NCI-H2029 treated with DMSO at 0.1 percent for 48 hours (cell line): ENCODE measurements at regions not wholly inside any gene's neighbourhood (a gene's known extent, or its start where the extent isn't known, plus 50 kb on each side); places are given as distances from the start of the nearest gene placed in this dataset.

Source experiments
- DNase-seq: peaks from one replicate; lab custom pipeline; 2025; lab: John Stamatoyannopoulos, UW

DNA sequence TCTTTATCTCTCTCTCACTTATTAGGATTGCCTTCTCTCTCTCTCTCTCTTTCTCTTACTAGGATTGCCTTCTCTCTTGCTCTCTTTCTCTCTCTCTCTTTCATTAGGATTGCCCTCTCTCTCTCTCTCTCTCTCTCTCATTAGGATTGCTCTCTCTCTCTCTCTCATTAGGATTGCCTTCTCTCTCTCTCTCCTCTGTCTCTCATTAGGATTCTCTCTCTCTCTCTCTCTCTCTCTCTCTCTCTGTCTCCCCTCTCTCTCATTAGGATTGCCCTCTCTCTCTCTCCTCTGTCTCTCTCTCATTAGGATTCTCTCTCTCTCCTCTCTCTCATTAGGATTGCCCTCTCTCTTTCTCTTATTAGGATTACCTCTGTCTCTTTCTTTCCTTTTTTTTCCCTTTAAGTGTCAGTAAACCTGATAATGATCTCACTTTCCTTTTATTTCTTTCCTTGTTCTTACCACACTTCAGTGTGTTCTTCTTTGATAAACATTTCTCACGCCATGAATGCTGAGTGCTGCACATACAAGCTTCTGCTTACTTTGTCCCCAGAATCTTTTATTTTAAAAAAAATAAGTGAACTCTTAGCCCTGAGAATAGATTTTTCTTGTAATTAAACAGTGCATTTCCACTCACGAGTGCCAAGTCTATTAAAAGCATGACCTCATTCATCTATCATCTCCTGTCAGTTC, 243.4 kb upstream of the TBC1D5 start:
- no peak for DNase-seq

DNA sequence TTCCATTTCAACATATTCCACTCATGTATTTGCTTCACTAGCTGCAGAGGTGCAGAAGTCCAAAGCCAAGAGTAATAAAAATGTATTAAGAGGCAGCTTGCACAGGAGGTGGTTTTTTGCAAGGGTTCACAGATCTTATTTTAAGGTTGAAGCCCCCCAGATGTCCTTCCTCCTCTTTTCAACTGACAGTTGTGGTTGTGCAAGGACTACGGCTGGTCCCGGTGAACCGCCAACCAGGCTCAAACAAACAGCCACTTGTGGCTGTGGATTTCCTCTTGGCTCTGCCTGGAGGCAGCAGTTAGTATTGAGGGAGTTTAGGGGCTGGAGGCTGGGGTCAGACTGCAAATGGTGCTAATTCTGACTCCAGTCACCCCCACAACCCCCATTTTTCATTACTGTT, 240.7 kb upstream of the TBC1D5 start:
- no peak for DNase-seq

DNA sequence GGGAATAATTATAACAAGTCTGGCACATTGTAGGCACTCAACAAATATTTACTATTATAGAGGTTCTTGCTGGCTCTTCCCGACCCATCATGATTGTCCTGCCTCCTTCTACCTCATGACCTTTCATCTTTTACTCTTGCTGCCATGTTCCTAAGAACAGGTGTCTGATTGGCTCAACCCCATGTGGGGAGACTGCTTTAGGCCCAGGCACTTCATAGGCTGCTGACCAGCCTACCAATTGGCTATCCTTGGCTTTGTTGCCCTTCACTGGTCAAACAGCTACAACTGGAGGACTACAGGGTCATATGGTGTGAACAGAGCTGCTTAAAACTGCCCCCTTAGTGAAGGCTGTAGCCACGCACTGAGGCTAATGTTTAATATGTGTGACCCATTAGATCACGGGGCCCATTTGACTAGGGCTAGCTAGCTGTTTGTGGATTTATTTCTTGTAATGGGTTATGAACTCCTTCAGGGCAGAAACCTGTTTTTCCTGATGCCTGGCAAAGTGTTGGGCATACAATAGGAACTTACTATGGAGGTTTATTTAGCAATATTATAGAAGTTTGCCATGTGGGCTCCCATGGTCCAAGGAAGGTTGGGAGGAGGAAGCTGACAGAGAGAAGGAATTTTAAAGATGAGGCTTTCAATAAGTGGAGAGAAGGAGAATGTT, 239.9 kb upstream of the TBC1D5 start:
- no peak for DNase-seq

DNA sequence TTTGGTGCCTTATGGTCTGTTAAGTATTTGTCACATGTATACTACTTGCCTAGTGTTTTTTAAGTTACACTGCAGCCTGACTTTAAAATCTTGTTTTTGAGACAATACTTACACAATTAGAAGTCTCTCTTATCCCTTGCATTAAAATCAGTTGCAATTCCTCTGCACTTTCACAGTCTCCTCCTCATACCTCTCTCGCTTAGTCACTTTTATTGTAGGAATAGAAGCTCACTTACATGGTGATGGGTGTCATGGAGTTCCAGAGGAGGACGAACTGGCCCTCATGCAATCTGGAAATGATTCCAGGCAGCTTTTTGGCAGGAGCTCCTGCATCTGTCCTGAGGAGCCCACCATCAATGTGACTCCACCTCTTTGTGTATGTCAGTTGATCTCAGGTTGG, 238.4 kb upstream of the TBC1D5 start:
- no peak for DNase-seq

DNA sequence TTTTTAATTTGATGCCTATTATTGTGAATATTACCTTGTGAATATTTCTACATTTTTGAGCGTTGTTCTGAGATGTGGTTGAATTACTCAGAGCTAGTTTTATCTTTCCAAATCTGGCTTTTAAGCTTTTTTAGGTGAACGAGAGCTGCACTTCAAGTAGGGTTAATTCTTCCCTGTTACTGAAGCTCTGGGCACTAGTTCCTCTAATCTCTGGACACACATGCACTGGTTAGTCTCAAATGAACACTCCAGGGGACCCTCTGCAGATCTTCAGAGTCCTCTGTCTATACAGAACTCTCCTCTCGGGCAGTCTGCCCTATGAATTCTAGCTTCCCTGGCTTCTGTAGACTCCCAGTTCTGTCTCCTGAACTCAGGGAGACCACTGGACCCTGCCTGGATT, 237.5 kb upstream of the TBC1D5 start:
- DNase-seq, result no peak

DNA sequence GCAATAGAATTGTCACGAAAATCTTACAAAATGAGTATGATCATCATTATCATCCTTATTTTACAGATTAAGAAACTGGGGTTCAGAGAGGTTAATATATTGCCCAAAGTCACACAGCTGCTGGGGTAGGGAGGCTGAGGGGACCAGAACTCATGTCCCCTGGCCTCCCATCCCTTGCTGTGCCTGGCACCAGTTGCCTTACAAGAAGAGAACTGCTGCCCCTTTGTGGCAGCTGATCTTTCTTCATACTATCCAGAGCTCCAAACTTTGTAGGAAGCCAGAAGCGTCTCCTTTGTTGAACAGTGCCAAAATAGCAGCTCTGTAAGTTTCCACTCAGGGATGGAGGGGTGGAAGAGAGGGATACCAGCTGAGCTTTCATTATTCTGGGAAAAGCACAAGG, 236.8 kb upstream of the TBC1D5 start:
- DNase-seq, result no peak

DNA sequence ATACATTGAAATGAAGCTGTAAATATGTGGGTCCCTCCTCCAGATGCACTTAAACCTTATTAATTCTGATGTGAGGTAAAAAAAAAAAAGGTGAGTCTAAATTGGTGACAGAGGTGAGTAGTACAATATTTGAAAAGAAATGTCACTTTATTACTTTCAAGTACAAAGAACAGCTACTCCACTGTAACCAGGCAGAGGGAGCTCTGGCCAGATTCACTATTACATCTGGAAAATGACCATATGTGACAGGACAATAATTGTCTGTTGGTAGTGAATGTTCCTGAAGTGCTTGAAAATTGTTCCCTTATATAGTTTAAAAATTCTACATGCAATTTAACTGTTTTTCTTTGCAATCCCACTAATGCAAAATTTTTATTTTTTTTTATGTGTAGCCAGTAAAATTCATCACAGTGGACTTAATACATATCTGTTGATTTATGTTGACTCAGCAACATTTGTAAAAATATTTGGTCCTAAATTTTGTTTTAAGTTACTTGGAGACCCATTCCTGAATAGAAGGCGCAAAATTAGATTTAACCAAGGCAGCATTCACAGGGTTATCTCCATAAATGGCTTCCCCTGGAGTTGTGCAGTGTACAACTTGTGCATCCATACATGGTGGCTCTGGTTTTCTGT, 231.9 kb upstream of the TBC1D5 start:
- DNase-seq, result no peak

DNA sequence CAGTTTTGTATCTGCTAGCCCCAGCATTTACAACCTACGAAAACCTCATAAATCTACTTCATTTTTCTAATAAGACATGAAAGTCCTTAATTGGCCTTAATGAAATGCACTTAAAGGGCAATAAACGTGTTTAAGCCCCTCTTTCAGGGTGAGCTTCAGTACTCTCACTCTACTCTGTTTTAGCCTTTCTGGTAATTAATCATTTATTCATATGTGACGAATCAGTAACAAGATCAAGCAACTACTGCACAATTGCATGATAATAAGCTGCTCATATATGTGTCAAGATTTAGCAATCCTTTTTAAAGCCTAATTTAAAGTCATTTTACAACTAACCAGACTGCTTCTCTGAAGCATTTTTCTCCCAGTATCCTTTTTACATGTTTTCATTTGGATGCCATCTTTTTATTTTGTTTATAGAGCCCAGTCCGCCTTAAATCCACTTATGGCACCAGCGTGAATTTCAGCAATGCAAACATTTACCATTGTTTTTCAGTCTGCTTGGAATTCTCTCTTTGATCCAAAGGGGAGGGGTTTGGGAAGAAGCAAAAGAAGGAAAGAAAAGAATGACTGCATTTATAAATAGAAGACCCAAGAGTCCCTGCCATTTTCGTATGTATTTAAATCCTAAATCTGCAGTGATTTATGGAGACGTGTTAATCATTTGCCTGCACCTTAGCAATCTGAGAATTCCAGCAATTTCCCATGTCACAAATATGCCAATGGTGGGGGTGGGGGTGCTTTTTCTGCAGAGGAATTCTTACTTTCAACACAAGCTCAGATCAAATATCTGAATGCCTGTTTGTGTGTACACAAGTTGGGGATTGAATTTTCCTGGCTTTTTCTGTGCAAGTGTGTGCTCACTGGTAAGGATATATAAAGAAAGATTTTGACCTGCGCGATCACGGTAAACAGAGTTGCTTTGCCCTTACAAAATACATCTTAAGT, 230.8 kb upstream of the TBC1D5 start:
- no peak for DNase-seq

DNA sequence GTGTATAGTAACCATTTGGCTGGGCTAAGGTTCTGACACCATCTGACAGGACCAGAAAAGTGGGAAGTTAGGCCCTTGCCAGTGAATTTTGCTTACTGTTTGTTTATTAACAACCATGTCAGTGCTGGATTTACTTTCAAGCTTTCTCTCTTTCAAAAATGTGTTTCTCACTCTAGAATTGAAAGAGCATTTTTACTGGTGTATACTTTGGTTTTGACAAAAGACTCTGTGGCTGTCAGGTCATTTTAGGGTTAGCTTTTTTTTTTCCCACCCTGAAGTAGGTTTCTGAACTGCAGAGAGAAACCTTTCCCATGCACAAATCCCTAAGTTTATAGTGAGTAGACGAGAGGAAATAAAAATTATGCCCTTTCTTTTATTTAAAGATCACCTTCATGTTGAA, 230.0 kb upstream of the TBC1D5 start:
- DNase-seq, result no peak

DNA sequence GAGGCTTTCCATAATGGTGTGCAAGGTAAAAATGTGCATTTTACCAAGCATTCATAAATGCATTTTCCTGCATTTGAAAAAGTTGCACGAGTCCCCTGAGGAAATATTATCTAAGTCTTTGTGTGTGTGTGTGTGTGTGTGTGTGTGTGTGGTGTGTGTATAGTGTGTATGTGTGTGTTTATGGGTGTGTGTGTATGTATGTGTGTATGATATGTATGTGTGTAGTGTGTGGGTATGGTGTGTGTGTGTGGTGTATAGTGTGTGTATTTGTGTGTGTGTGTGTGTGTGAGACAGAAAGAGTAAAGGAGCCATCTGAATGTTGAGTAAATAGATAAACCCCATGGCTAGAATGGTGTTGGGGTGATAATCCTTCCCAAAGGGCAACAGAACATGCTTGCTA, 229.6 kb upstream of the TBC1D5 start:
- DNase-seq, result no peak

DNA sequence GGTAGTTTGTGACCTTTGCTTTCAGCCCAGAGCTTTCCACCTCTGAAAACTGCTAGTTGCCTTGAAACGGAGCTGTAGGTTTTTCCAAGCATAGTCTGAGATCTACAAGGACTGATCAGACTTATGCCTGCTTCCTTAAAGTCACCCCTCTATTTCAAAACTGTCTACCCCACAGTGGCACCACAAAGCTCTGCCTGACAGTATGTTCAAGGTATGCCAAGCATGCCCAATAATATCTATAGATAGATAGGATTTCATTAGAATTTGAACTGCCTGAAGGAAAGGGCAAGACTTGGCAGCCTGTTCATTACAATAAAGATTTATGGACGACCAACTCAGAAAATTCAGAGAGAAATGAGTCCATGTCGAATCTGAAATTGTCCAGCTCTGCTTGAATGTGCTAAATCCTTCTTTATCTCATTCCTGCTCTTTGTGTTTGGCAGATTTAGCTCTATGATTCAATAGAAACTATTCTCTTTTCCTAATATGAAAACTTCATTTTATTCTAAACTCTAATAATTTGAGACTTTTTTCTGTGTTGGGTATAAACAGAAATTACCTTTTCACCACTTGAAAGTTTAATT, 227.6 kb upstream of the TBC1D5 start:
- no peak for DNase-seq

DNA sequence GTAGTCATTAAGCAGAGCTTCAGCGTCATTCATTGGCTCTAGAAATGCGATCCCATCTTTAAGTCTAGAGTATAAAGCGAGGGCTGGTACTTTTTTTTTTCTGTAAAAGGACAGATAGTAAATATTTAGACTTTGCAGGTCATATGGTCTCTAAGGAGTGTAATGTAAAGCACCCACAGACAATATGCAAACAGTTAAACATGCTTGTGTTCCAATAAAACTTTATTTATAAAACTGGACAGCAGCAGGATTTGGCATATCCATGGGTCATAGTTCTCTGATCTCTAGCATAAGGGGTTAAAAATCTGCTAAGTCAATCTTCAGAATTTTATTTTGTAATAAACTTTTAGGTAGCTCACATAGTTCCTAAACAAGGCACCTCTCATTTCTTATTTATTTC, 226.8 kb upstream of the TBC1D5 start:
- DNase-seq, result no peak

DNA sequence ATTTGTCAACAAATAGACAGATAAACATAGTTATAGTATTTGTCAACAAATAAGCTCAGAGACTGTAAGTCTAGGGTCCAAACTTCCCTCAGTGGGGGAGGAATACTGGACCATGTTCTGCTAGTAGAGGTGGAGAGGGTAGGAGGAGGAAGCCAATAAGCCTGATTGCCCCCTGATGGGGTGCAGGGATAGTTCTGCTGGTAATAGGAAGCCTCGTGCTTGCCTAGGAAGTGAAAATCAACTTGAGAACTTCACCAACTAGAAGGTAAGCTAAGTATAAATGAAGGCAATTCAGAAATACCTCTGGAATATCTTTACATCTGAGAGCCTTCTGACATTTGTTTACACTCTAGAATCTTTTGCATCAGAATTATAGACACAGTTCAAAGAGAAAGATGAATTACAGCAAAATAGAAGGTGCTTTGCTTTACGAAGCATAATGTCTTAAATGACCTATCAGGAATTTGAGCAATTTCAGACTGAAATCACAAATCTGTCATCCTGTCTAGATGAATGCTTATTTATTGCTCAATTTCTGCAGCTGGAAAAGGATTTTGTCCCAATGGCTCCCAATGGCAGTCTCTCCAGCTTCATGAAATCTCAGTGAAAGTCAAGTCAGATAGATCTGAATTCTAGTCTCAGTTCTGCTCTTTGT, 225.6 kb upstream of the TBC1D5 start:
- DNase-seq, result no peak

DNA sequence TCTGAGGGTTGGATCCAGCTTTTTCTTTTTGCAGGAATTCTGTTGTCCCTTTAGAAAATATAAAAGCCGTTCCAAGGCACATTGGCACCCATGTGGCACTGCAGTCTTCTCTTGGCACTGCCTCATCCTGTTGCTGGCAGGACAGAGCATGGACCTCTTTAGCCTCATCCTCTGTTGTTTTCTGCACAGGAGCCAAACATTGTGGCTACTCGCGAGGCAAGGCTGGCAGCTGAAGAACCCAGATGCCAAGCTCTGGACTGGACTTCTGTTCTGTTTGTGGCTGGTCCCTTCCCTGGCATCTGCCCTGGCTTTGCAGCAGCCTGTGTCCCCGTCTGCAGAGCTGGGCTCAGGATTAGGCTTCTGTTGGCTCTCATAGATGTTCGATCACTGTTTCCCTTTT, 224.7 kb upstream of the TBC1D5 start:
- no peak for DNase-seq

DNA sequence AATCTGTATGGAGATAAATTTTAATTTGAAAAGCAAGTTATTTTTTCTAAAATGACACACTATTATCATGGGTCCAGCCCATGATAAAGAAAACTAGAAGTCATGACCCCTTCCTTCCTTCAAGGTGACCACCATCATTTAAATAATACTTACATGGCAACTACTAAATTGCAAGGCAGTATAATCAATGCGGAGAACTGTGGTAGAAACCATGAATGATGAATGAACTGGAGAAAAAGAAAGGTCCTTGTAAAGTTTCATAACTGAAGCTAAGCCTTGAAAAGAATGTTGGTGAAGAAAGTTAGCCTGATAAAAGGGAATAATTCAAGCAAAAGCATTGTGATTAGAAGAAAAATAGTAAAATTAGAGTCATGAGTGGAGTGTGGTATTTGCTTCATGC, 222.9 kb upstream of the TBC1D5 start:
- DNase-seq, result no peak

DNA sequence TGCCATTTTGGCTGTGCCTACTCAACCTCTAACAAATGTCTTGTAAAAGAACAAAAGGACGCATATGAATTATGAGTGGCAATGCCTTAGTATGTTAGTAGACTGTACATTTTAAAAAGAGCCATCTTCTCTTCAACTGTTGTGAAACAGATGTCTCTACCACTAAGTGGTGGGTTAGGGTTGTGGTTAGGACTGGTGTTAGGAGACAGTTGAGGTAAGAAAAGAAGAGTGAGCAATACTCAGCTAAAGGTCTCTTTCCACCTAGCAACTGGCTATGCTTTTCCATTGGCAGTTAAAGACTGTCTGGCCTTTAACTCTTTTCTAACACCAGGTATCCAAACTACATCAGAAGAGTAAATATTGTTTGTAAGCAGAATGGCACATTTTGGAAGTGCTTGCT, 221.7 kb upstream of the TBC1D5 start:
- DNase-seq, result no peak

DNA sequence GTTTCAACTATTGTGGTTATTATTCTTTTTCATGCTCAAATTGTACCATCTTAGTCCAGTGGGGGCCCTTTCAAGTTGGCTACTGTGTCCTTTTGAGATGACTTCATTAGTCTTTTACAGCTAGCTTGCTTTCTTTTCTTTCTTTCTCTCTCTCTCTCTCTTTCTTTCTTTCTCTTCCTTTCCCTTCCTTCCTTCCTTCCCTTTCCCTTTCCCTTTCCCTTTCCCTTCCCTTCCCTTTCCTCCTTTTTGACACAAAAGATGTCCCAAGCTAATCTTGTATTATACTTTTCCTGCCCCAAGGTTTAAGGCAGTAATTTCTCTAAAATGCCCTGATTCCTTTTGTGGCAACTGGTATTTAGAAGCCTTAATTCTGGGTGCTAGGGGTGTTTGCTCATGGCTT, 213.0 kb upstream of the TBC1D5 start:
- no peak for DNase-seq

DNA sequence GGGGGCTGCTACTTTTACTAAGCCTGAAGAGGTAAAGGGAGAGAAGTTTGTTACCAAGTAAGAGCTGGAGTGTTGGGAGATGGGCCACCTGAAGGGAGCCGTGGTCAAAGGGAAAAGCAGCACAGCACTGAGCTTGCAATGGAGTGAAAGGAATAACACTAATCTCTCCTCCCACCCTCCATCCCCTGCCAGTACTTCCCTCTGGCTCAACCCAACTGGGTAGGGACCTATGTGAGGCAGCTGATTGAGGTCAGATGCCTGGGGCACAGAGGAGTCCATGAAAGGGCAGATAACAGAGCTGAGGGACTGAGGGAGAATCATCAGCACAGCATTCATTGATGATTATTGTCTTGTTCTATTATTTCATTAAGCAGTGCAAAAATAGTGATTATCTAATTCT, 212.4 kb upstream of the TBC1D5 start:
- DNase-seq, result no peak

DNA sequence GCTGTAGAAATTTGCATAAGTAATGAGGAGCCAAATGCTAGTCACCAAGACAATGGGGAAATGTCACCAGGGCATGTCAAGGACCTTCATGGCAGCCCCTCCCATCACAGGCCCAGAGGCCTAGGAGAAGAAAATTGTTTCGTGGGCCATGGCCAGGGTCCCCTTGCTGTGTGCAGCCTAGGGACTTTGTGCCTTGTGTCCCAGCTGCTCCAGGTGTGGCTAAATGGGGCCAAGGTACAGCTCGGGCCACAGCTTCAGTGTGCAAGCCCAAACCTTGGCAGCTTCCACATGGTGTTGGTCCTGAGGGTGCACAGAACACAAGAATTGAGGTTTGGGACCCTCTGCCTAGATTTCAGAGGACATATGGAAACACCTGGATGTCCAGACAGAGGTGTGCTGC, 208.8 kb upstream of the TBC1D5 start:
- DNase-seq, result no peak

DNA sequence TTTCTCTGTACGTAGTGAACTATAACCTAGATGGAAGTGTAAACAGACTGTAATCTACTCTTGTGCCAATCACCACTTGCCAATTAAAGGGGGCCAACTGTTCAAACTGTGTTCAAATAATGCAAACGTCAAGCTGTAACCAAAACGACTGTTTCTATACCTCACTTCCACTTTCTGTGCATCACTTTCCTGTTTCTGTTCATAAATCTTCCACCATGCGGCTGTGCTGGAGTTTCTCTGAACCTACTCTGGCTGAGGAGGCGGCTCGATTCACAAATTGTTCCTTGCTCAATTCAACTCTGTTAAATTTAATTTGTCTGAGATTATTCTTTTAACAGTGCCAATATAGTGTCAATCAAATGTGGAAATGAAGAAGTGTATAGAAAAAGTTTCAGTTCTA, 206.7 kb upstream of the TBC1D5 start:
- no peak for DNase-seq

DNA sequence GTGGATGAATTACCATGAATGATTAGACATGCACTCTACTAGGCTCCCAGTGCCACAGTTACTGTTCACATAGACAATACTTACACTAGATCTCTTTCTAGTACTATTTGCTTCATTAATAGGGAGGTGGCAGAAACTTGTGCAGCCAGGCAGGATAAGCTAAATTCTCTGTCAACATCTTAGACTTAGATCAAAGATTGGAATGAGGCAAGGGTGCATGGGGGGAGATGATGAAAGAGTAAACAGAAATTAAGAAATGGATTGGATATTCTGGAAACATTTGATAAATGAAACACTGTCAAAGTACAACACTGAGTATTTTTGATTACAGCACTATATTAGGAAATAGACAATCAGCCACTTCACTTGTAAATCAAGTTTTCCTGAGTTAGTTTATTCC, 205.4 kb upstream of the TBC1D5 start:
- DNase-seq, result no peak

DNA sequence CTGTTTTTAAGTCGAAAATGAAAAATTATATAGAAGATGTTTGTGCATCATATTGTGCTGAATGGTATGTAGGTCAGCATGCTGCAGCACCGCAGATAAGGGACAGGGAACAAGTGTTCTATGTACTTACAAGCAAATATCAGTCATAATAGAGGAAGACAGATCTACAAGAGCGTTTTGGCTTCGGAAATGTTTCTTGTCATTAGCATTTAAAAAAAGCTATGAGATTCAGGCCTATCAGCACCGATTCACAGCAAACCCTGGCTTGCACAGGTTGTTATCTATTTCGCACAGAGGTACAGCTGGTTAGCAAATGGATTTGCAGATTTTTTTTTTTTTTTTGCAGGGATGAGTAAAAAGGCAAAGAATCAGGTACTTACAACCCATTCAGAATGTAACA, 204.2 kb upstream of the TBC1D5 start:
- DNase-seq, result no peak
